ENCODE measurements at regions not wholly inside any gene's neighbourhood (a gene's known extent, or its start where the extent isn't known, plus 50 kb on each side); places are given as distances from the start of the nearest gene placed in this dataset.

- no peak overlapping the region for H3K4me3 ChIP-seq (ENCODE audit: control insufficient read depth, low read depth, low read length)
- no peak for TF ChIP-seq CTCF (IDR thresholded peaks at IDR 0.05; ENCODE audit: control insufficient read depth, insufficient read depth, low read depth, low read length, missing control alignments)
- DNase-seq (ENCODE audit: low read depth): no peak
Measured at GRCh38 chr13:105907319-105908019, 628.0 kb downstream of the EFNB2 start.

GRCh38 chr13:105906746-105907145, 628.7 kb downstream of the EFNB2 start:
- no peak for DNase-seq (ENCODE audit: low read depth)
- TF ChIP-seq CTCF (IDR thresholded peaks at IDR 0.05; ENCODE audit: control insufficient read depth, insufficient read depth, low read depth, low read length, missing control alignments): no peak
- H3K4me3 ChIP-seq (ENCODE audit: control insufficient read depth, low read depth, low read length): no peak overlapping the region

- no peak for TF ChIP-seq CTCF (IDR thresholded peaks at IDR 0.05; ENCODE audit: control insufficient read depth, insufficient read depth, low read depth, low read length, missing control alignments)
- no peak for DNase-seq (ENCODE audit: low read depth)
- no peak overlapping the region for H3K4me3 ChIP-seq (ENCODE audit: control insufficient read depth, low read depth, low read length)
Measured at GRCh38 chr13:105904034-105904742, 631.3 kb downstream of the EFNB2 start.

DNA sequence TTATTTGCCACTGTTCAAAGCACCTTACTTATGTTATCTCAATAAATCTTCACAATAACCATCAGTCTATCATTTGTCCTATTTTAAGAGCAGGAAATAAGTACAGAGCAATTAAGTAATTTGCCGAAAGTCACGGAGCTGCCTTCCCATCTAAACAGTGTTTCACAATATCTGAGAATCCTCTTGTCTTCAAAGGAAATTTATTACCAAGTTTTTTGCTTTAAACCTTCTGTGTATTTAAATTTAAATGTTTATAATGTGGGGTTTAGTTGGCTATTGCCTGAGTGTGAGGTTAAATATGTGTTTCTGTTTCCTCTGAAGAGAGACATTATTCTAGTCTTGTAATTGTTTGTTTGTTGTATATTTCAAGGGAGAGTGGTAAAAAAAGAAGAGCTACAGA, 633.1 kb downstream of the EFNB2 start:
- TF ChIP-seq CTCF (IDR thresholded peaks at IDR 0.05; ENCODE audit: control insufficient read depth, insufficient read depth, low read depth, low read length, missing control alignments): no peak
- DNase-seq (ENCODE audit: low read depth): no peak
- H3K4me3 ChIP-seq (ENCODE audit: control insufficient read depth, low read depth, low read length): no peak overlapping the region

- no peak overlapping the region for H3K4me3 ChIP-seq (ENCODE audit: control insufficient read depth, low read depth, low read length)
- TF ChIP-seq CTCF (IDR thresholded peaks at IDR 0.05; ENCODE audit: control insufficient read depth, insufficient read depth, low read depth, low read length, missing control alignments): no peak
- no peak for DNase-seq (ENCODE audit: low read depth)
Measured at GRCh38 chr13:105897575-105897974, 637.9 kb downstream of the EFNB2 start.

- no peak for DNase-seq (ENCODE audit: low read depth)
Measured at GRCh38 chr13:105894697-105895096, 640.8 kb downstream of the EFNB2 start.

More at GRCh38 chr13:105894697-105895096, 640.8 kb downstream of the EFNB2 start:
- H3K4me3 ChIP-seq (ENCODE audit: control insufficient read depth, low read depth, low read length): no peak overlapping the region
- no peak for TF ChIP-seq CTCF (IDR thresholded peaks at IDR 0.05; ENCODE audit: control insufficient read depth, insufficient read depth, low read depth, low read length, missing control alignments)

Measured in AG09309 (cell line).